OCI-LY3 (cell line): ENCODE measurements at regions not wholly inside any gene's neighbourhood (a gene's known extent, or its start where the extent isn't known, plus 50 kb on each side); places are given as distances from the start of the nearest gene placed in this dataset.
A peak's percentile ranks its signal among the peaks of the same experiment; 100 is the strongest.

Experiments
- H2AFZ ChIP-seq: fragments of 200-600, 300-600 bp; shearing (Covaris generic); 2 replicates; pipeline ENCODE4 v1.6.0; 2014; ENCODE audit warnings: antibody characterized with exemption, low read depth, low read length
- H3K27ac ChIP-seq: fragments of 200-600, 300-600 bp; sonication (generic); 2 replicates; pipeline ENCODE4 v1.5.1; 2014; ENCODE audit warnings: mild to moderate bottlenecking, low read length, moderate library complexity, mixed read lengths
- H3K27me3 ChIP-seq: fragments of 200-600, 300-600 bp; sonication (generic); 2 replicates; pipeline ENCODE4 v1.6.1; 2014; ENCODE audit warnings: low read depth, low read length, mixed read lengths
- H3K36me3 ChIP-seq: fragments of 200-600, 300-600 bp; sonication (generic); replicated peaks from 2 replicates; pipeline ENCODE3; 2014; ENCODE audit warnings: low read depth, low read length, mixed read lengths
- H3K4me1 ChIP-seq: fragments of 300-600, 200-600 bp; sonication (generic); 2 replicates; pipeline ENCODE4 v1.6.1; 2014; ENCODE audit warnings: low read length, mixed read lengths
- H3K4me2 ChIP-seq: fragments of 200-600, 300-600 bp; sonication (generic); 2 replicates; pipeline ENCODE4 v1.6.1; 2014; ENCODE audit warnings: low read length, mixed read lengths
- H3K4me3 ChIP-seq: fragments of 300-600, 200-600 bp; sonication (generic); 2 replicates; pipeline ENCODE4 v1.5.1; 2014; ENCODE audit warnings: antibody characterized with exemption, mild to moderate bottlenecking, low read length, moderate library complexity
- H3K79me2 ChIP-seq: fragments of 300-600, 200-600 bp; shearing (Covaris generic); 2 replicates; pipeline ENCODE4 v1.6.1; 2014; ENCODE audit warnings: mild to moderate bottlenecking, low read length, mixed read lengths
- H3K9ac ChIP-seq: fragments of 300-600, 200-600 bp; shearing (Covaris generic); 2 replicates; pipeline ENCODE4 v1.6.0; 2014; ENCODE audit warnings: mild to moderate bottlenecking, low read length, moderate library complexity
- H3K9me3 ChIP-seq: fragments of 200-600, 300-600 bp; shearing (Covaris generic); 2 replicates; pipeline ENCODE4 v1.6.1; 2014; ENCODE audit warnings: low read length, mixed read lengths; ENCODE audit not compliant: insufficient read depth
- H4K20me1 ChIP-seq: fragments of 200-600, 300-600 bp; sonication (generic); 2 replicates; pipeline ENCODE4 v1.6.1; 2016; ENCODE audit warnings: low read length, mixed read lengths; ENCODE audit not compliant: insufficient read depth
- EZH2phosphoT487 ChIP-seq: fragments of 200-600 bp; shearing (Covaris generic); IDR thresholded peaks from 2 replicates; pipeline ENCODE4 v1.6.1; 2018; ENCODE audit warnings: antibody characterized with exemption, mixed run types, low read depth
- TF ChIP-seq, protein P1 (sequence below): fragments of 200-600, 300-600 bp; sonication (generic); IDR thresholded peaks from 2 replicates; pipeline ENCODE4 v1.5.1; 2014; ENCODE audit warnings: antibody characterized with exemption, low read length, low read depth

GRCh38 chr2:217066510-217067270 is 206.8 kb upstream of the TNP1 start:
- H3K9ac ChIP-seq, result no peak overlapping the region
- TF ChIP-seq, protein P1, sequence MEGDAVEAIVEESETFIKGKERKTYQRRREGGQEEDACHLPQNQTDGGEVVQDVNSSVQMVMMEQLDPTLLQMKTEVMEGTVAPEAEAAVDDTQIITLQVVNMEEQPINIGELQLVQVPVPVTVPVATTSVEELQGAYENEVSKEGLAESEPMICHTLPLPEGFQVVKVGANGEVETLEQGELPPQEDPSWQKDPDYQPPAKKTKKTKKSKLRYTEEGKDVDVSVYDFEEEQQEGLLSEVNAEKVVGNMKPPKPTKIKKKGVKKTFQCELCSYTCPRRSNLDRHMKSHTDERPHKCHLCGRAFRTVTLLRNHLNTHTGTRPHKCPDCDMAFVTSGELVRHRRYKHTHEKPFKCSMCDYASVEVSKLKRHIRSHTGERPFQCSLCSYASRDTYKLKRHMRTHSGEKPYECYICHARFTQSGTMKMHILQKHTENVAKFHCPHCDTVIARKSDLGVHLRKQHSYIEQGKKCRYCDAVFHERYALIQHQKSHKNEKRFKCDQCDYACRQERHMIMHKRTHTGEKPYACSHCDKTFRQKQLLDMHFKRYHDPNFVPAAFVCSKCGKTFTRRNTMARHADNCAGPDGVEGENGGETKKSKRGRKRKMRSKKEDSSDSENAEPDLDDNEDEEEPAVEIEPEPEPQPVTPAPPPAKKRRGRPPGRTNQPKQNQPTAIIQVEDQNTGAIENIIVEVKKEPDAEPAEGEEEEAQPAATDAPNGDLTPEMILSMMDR, result no peak
- TF ChIP-seq EZH2phosphoT487, result no peak
- no peaks in the 10 kb centered on the region for H3K27me3 ChIP-seq
- peaks cover 8% of the 10 kb centered on the region; the same call in 1 of the 2 replicates for H3K4me1 ChIP-seq
- no peak overlapping the region for H2AFZ ChIP-seq
- no peaks in the 10 kb centered on the region for H4K20me1 ChIP-seq
- H3K36me3 ChIP-seq, result no peaks in the 10 kb centered on the region
- H3K4me2 ChIP-seq, result no peak overlapping the region
- H3K79me2 ChIP-seq, result no peaks in the 10 kb centered on the region
- no peaks in the 10 kb centered on the region for H3K9me3 ChIP-seq
- no peak overlapping the region for H3K27ac ChIP-seq
- H3K4me3 ChIP-seq, result no peak overlapping the region

- TF ChIP-seq EZH2phosphoT487, result no peak
- TF ChIP-seq, protein P1, result no peak
- H3K27ac ChIP-seq, result no peak overlapping the region
- H3K4me2 ChIP-seq, result no peak overlapping the region
- no peaks in the 10 kb centered on the region for H3K36me3 ChIP-seq
- no peaks in the 10 kb centered on the region for H3K27me3 ChIP-seq
- H3K9ac ChIP-seq, result no peak overlapping the region
- no peaks in the 10 kb centered on the region for H3K79me2 ChIP-seq
- H3K4me3 ChIP-seq, result no peak overlapping the region
- no peak overlapping the region for H2AFZ ChIP-seq
- H3K4me1 ChIP-seq, result peaks cover 8% of the 10 kb centered on the region; the same call in 1 of the 2 replicates
- H3K9me3 ChIP-seq, result no peaks in the 10 kb centered on the region
- H4K20me1 ChIP-seq, result no peaks in the 10 kb centered on the region
Measured at GRCh38 chr2:217065695-217066405, 206.0 kb upstream of the TNP1 start.

DNA sequence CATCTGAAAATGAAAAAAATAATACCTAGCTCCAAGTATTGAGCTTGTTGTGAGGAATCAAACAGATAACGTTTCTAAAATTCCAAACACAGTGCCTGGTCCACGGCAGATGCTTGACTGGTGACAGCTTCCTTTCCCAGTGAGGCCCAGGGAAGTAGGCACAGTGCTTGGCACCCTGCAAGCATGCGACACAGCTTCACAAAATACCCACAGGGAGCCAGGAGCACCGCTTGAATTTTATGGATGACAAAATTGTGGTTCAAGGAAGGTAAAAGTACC is 205.1 kb upstream of the TNP1 start:
- H3K9ac ChIP-seq, result no peak overlapping the region
- peaks cover 8% of the 10 kb centered on the region; the same call in 1 of the 2 replicates for H3K4me1 ChIP-seq
- TF ChIP-seq, protein P1, result no peak
- TF ChIP-seq EZH2phosphoT487, result no peak
- H3K36me3 ChIP-seq, result no peaks in the 10 kb centered on the region
- H3K9me3 ChIP-seq, result no peaks in the 10 kb centered on the region
- no peaks in the 10 kb centered on the region for H3K79me2 ChIP-seq
- H3K27ac ChIP-seq, result no peak overlapping the region
- H4K20me1 ChIP-seq, result no peaks in the 10 kb centered on the region
- no peak overlapping the region for H2AFZ ChIP-seq
- peak overlapping the region; percentile 36 for H3K4me2 ChIP-seq
- no peaks in the 10 kb centered on the region for H3K27me3 ChIP-seq
- H3K4me3 ChIP-seq, result peak overlapping the region; percentile 33; the same call in 1 of the 2 replicates

GRCh38 chr2:217064234-217065011 is 204.6 kb upstream of the TNP1 start:
- TF ChIP-seq, protein P1, result no peak
- no peak for TF ChIP-seq EZH2phosphoT487
- no peaks in the 10 kb centered on the region for H3K36me3 ChIP-seq
- H3K4me2 ChIP-seq, result peak overlapping the region; percentile 36
- H2AFZ ChIP-seq, result no peak overlapping the region
- H3K27me3 ChIP-seq, result no peaks in the 10 kb centered on the region
- no peaks in the 10 kb centered on the region for H3K9me3 ChIP-seq
- H3K4me3 ChIP-seq, result peak overlapping the region; percentile 33; the same call in 1 of the 2 replicates
- H4K20me1 ChIP-seq, result no peaks in the 10 kb centered on the region
- peaks cover 8% of the 10 kb centered on the region; the same call in 1 of the 2 replicates for H3K4me1 ChIP-seq
- H3K27ac ChIP-seq, result no peak overlapping the region
- H3K9ac ChIP-seq, result no peak overlapping the region
- H3K79me2 ChIP-seq, result no peaks in the 10 kb centered on the region
